ENCODE measurements at regions not wholly inside any gene's neighbourhood (a gene's known extent, or its start where the extent isn't known, plus 50 kb on each side); places are given as distances from the start of the nearest gene placed in this dataset.

DNA sequence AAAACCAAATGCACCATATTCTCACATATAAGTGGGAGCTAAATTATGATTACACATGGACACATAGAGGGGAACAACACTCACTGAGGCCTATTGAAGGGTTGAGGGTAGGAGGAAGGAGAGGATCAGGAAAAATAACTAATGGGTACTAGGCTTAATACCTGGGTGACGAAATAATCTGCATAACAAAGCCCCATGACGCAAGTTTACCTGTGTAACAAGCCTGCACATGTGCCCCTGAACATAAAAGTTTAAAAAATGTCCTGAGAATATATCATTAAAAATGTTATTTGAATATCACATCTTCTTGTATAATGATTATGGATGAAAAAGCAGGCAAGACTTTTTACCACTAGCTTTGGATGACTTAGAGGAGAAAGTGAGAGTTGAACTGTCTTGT lies 138.0 kb upstream of the NOVA1 start:
- POLR2A ChIA-PET = no interaction called here
- Histone ChIP-seq H3K9me3 (ENCODE audit: control insufficient read depth, insufficient read depth, low read depth, low read length) (no peaks in the 10 kb centered on the region; the same call in 1 of the 2 replicates), H3K27ac (ENCODE audit: low read length) (no peak overlapping the region), H3K36me3 (ENCODE audit: control insufficient read depth, insufficient read depth, low read length) (no peaks in the 10 kb centered on the region), H3K27me3 (ENCODE audit: control insufficient read depth, insufficient read depth, low read length) (no peaks in the 10 kb centered on the region), H3K4me3 (ENCODE audit: low read depth in 2 of 2, low read length in 2 of 2) (no peak overlapping the region), H3K4me1 (ENCODE audit: control insufficient read depth, insufficient read depth, low read length) (no peaks in the 10 kb centered on the region)
- in situ Hi-C loops (cut with HindIII; ENCODE audit: low pct_unique_long_range_greater_than_20kb, low sequenced_read_pairs) = no loop called here
- intact Hi-C loops (cut with micrococcal nuclease; ENCODE audit: unreplicated experiment) = no loop called here
- ATAC-seq (no peak), DNase-seq (ENCODE audit: low read depth, low spot score) (no peak)
- TF ChIP-seq POLR2AphosphoS5 (IDR thresholded peaks at IDR 0.05; ENCODE audit: low read depth, low read length) (no peak), TCF7L2 (IDR thresholded peaks at IDR 0.05; ENCODE audit: low read depth, low read length) (no peak), SIN3A (IDR thresholded peaks at IDR 0.05; ENCODE audit: borderline replicate concordance, insufficient read depth, low read depth, low read length) (no peak)
- TF ChIP-seq, protein P1, sequence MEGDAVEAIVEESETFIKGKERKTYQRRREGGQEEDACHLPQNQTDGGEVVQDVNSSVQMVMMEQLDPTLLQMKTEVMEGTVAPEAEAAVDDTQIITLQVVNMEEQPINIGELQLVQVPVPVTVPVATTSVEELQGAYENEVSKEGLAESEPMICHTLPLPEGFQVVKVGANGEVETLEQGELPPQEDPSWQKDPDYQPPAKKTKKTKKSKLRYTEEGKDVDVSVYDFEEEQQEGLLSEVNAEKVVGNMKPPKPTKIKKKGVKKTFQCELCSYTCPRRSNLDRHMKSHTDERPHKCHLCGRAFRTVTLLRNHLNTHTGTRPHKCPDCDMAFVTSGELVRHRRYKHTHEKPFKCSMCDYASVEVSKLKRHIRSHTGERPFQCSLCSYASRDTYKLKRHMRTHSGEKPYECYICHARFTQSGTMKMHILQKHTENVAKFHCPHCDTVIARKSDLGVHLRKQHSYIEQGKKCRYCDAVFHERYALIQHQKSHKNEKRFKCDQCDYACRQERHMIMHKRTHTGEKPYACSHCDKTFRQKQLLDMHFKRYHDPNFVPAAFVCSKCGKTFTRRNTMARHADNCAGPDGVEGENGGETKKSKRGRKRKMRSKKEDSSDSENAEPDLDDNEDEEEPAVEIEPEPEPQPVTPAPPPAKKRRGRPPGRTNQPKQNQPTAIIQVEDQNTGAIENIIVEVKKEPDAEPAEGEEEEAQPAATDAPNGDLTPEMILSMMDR (IDR thresholded peaks at IDR 0.05) = no peak
- TF ChIP-seq, protein P2, sequence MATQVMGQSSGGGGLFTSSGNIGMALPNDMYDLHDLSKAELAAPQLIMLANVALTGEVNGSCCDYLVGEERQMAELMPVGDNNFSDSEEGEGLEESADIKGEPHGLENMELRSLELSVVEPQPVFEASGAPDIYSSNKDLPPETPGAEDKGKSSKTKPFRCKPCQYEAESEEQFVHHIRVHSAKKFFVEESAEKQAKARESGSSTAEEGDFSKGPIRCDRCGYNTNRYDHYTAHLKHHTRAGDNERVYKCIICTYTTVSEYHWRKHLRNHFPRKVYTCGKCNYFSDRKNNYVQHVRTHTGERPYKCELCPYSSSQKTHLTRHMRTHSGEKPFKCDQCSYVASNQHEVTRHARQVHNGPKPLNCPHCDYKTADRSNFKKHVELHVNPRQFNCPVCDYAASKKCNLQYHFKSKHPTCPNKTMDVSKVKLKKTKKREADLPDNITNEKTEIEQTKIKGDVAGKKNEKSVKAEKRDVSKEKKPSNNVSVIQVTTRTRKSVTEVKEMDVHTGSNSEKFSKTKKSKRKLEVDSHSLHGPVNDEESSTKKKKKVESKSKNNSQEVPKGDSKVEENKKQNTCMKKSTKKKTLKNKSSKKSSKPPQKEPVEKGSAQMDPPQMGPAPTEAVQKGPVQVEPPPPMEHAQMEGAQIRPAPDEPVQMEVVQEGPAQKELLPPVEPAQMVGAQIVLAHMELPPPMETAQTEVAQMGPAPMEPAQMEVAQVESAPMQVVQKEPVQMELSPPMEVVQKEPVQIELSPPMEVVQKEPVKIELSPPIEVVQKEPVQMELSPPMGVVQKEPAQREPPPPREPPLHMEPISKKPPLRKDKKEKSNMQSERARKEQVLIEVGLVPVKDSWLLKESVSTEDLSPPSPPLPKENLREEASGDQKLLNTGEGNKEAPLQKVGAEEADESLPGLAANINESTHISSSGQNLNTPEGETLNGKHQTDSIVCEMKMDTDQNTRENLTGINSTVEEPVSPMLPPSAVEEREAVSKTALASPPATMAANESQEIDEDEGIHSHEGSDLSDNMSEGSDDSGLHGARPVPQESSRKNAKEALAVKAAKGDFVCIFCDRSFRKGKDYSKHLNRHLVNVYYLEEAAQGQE (IDR thresholded peaks at IDR 0.05; ENCODE audit: insufficient read depth in 1 of 2, low read depth in 2 of 2, low read length in 1 of 2) = no peak
- CTCF ChIA-PET = no interaction called here
- BruUV-seq (replicated peaks) = no TSS peak

DNA sequence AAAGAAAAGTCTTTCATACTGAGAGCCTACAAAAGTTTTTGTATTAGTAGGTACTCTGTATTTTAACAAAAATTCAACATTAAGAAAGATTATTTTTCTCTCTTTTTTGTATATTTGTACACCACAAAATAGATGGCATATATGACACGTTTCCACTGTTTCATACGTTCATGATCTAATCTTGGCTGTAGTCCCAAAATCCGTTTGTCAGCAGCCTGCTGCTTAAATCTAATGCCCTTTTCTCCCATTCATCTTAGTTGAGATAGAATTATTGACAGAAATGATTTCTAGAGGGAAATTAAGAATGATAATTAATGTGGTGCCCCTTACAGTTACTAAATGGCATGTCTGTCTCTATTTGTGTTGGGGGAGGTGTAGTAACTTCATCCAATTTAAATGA lies 140.7 kb upstream of the NOVA1 start:
- Histone ChIP-seq H3K9me3 (ENCODE audit: control insufficient read depth, insufficient read depth, low read depth, low read length) (no peaks in the 10 kb centered on the region), H3K27me3 (ENCODE audit: control insufficient read depth, insufficient read depth, low read length) (no peaks in the 10 kb centered on the region), H3K36me3 (ENCODE audit: control insufficient read depth, insufficient read depth, low read length) (no peaks in the 10 kb centered on the region), H3K4me1 (ENCODE audit: control insufficient read depth, insufficient read depth, low read length) (no peaks in the 10 kb centered on the region), H3K27ac (ENCODE audit: low read length) (no peak overlapping the region), H3K4me3 (ENCODE audit: low read depth in 2 of 2, low read length in 2 of 2) (no peak overlapping the region)
- DNase-seq (ENCODE audit: low read depth, low spot score) (no peak), ATAC-seq (no peak)
- CTCF ChIA-PET = no interaction called here
- BruUV-seq (replicated peaks) = no TSS peak
- in situ Hi-C loops (cut with HindIII; ENCODE audit: low pct_unique_long_range_greater_than_20kb, low sequenced_read_pairs) (no loop called here), intact Hi-C loops (cut with micrococcal nuclease; ENCODE audit: unreplicated experiment) (no loop called here)
- POLR2A ChIA-PET = no interaction called here
- TF ChIP-seq TCF7L2 (IDR thresholded peaks at IDR 0.05; ENCODE audit: low read depth, low read length) = no peak
- TF ChIP-seq, protein P1 (IDR thresholded peaks at IDR 0.05) = no peak
- no peak for TF ChIP-seq SIN3A (IDR thresholded peaks at IDR 0.05; ENCODE audit: borderline replicate concordance, insufficient read depth, low read depth, low read length)
- no peak for TF ChIP-seq POLR2AphosphoS5 (IDR thresholded peaks at IDR 0.05; ENCODE audit: low read depth, low read length)
- TF ChIP-seq, protein P2 (IDR thresholded peaks at IDR 0.05; ENCODE audit: insufficient read depth in 1 of 2, low read depth in 2 of 2, low read length in 1 of 2) = no peak
